ENCODE measurements at regions not wholly inside any gene's neighbourhood (a gene's known extent, or its start where the extent isn't known, plus 50 kb on each side); places are given as distances from the start of the nearest gene placed in this dataset.

- DNase-seq (ENCODE audit: low spot score) (no peak), FAIRE-seq (no peak), ATAC-seq (no peak)
- BruUV-seq (replicated peaks): no TSS peak
- no peaks in the 10 kb centered on the region for H3K36me3 ChIP-seq (replicated peaks in 1 of 2; ENCODE audit: control insufficient read depth in 1 of 2, insufficient read depth in 2 of 2, low read length in 2 of 2)
- no peaks in the 10 kb centered on the region for H3K79me2 ChIP-seq (ENCODE audit: insufficient read depth, low read length)
- H3K27me3 ChIP-seq (ENCODE audit: control insufficient read depth in 1 of 2, insufficient read depth in 2 of 2, low read length in 2 of 2): no peaks in the 10 kb centered on the region
- no peak overlapping the region for H3K9ac ChIP-seq (ENCODE audit: insufficient read depth, low read depth, low read length)
- no peaks in the 10 kb centered on the region for H4K20me1 ChIP-seq (ENCODE audit: insufficient read depth, low read length)
- in situ Hi-C loops (cut with HindIII; ENCODE audit: extremely low pct_ligation_motif_present, low pct_unique_long_range_greater_than_20kb) (no loop called here), intact Hi-C loops (cut with micrococcal nuclease; ENCODE audit: unreplicated experiment) (no loop called here)
- no peak overlapping the region for H3K4me2 ChIP-seq (ENCODE audit: low read depth, low read length)
- no peak overlapping the region for H3K27ac ChIP-seq (ENCODE audit: extremely low read length, insufficient read depth, low read length)
- 38% methylated on average over 12 of the region's 14 CpGs for WGBS (ENCODE audit: low lambda C conversion rate)
- no peak for TF ChIP-seq ZNF333 (CRISPR knock-in tag; IDR thresholded peaks at IDR 0.05; ENCODE audit: borderline replicate concordance)
- no peak for TF ChIP-seq ELK4 (CRISPR knock-in tag; IDR thresholded peaks at IDR 0.05; ENCODE audit: borderline replicate concordance)
- TF ChIP-seq AKNA (CRISPR knock-in tag; IDR thresholded peaks at IDR 0.05; ENCODE audit: borderline replicate concordance): no peak
- TF ChIP-seq ZXDC (CRISPR knock-in tag; IDR thresholded peaks at IDR 0.05): no peak
- TF ChIP-seq ZBTB37 (CRISPR knock-in tag; IDR thresholded peaks at IDR 0.05): no peak
- peaks cover 21% of the 10 kb centered on the region for H3K4me1 ChIP-seq (ENCODE audit: insufficient read depth, low read length)
- CTCF ChIA-PET (ENCODE audit: low intra/inter-chr PET ratio, low total read pairs): no interaction called here
- no peak overlapping the region for H2AFZ ChIP-seq (ENCODE audit: low read length)
- no peaks in the 10 kb centered on the region for H3K9me3 ChIP-seq (ENCODE audit: low read length)
- no peak overlapping the region for H3K4me3 ChIP-seq (replicated peaks in 1 of 3; ENCODE audit: insufficient read depth in 1 of 3, low read depth in 2 of 3, low read length in 3 of 3)
- POLR2A ChIA-PET: no interaction called here
Measured at GRCh38 chr2:128438586-128438985, 119.9 kb upstream of the HS6ST1 start.
